Activated naive CD8-positive, alpha-beta T cell (primary cell): ENCODE measurements at regions not wholly inside any gene's neighbourhood (a gene's known extent, or its start where the extent isn't known, plus 50 kb on each side); places are given as distances from the start of the nearest gene placed in this dataset.
A peak's percentile ranks its signal among the peaks of the same experiment; 100 is the strongest.

Experiments used
- H3K27ac Mint-ChIP-seq: one replicate; pipeline ENCODE4 v1.8.0; 2021; ENCODE audit warnings: mixed read lengths
- H3K27me3 Mint-ChIP-seq: one replicate; pipeline ENCODE4 v1.8.0; 2021; ENCODE audit warnings: mixed read lengths
- H3K36me3 Mint-ChIP-seq: one replicate; pipeline ENCODE4 v1.8.0; 2021; ENCODE audit warnings: mixed read lengths
- H3K4me1 Mint-ChIP-seq: one replicate; pipeline ENCODE4 v1.8.0; 2021; ENCODE audit warnings: low read depth, mixed read lengths
- H3K4me3 Mint-ChIP-seq: one replicate; pipeline ENCODE4 v1.8.0; 2021; ENCODE audit warnings: mild to moderate bottlenecking, mixed read lengths
- H3K9me3 Mint-ChIP-seq: one replicate; pipeline ENCODE4 v1.8.0; 2021; ENCODE audit warnings: low read depth, mixed read lengths

DNA sequence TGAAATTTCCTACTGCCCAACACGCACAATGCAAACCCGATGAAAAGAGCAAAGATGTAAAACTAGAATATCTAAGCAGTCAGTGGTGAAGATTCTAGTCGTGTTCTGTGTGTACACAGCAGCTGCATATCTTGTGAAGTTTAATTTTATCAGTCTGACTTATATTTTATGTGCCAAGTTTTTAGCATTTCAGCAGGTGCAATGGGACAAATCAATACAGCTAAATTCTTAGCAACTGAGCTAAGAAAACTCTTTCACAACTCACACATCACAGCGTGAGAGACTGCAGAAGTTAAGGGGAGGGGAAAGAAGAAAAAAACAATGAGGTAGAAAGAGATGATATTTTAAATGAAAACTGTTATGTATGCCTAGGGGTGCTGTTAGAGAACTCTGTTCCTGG is 164.9 kb upstream of the NEBL start:
- H3K4me1 Mint-ChIP-seq, result peaks cover 3% of the 10 kb centered on the region
- H3K4me3 Mint-ChIP-seq, result no peak overlapping the region
- no peak overlapping the region for H3K27ac Mint-ChIP-seq
- peaks cover 12% of the 10 kb centered on the region for H3K9me3 Mint-ChIP-seq
- H3K27me3 Mint-ChIP-seq, result peaks cover 1% of the 10 kb centered on the region
- peaks cover 3% of the 10 kb centered on the region for H3K36me3 Mint-ChIP-seq

DNA sequence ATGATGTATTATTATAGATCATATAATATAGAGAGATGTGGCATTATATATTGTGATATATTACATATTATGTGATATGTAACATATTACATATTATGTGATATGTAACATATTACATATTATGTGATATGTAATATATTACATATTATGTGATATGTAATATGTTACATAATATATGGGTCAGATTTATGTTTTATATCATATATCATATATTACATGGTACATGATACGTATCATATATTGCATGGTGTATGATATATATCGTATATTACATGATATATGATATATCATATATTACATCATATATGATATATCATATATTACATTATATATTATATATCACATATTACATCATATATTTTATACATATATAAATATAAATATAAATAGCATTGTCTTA is 164.1 kb upstream of the NEBL start:
- H3K27ac Mint-ChIP-seq, result no peak overlapping the region
- H3K36me3 Mint-ChIP-seq, result peaks cover 3% of the 10 kb centered on the region
- no peak overlapping the region for H3K4me3 Mint-ChIP-seq
- H3K9me3 Mint-ChIP-seq, result peaks cover 12% of the 10 kb centered on the region
- H3K27me3 Mint-ChIP-seq, result peaks cover 1% of the 10 kb centered on the region
- H3K4me1 Mint-ChIP-seq, result peaks cover 8% of the 10 kb centered on the region

DNA sequence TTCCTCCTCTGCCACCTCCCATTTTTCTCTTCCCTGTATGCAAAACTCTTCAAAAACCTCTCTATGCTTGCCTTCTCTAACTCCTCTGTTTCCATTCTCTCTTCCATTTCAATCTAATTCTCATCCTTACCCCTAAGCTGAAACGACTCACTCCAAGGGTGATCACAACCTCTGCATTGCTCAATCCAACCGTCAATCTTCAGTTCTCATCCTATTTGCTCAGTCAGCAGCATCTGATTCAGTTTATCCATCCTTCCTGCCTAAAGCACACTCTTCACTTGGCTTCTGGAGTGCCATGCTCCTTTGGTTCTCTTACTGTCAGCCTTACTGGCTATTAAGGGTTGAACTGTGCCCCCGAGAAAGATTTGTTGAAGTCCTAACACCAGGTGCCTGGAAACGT is 163.5 kb upstream of the NEBL start:
- H3K27me3 Mint-ChIP-seq, result no peaks in the 10 kb centered on the region
- no peak overlapping the region for H3K27ac Mint-ChIP-seq
- H3K9me3 Mint-ChIP-seq, result peaks cover 12% of the 10 kb centered on the region
- peaks cover 13% of the 10 kb centered on the region for H3K4me1 Mint-ChIP-seq
- H3K4me3 Mint-ChIP-seq, result no peak overlapping the region
- peaks cover 3% of the 10 kb centered on the region for H3K36me3 Mint-ChIP-seq

DNA sequence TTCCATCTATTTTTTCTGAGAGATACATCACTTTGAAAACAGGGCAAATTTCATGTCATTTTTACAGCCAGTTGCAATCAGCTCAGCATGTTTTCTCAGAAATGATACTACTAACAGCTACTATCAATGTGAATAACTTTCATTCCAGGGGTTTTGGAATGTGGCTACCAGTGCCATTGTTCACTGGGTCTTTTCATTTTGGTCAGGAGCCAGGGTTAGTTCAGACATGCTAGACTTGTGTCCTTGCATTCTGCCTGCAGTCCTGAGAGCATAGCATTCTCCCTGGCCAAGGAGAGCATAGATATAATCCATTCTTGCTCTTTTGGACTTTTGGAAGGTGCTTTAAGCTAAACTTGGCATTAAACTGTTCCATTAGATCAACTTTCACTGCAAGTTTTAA is 160.9 kb upstream of the NEBL start:
- Mint-ChIP-seq H3K4me3 (no peak overlapping the region), H3K4me1 (peaks cover 20% of the 10 kb centered on the region), H3K27me3 (no peaks in the 10 kb centered on the region), H3K27ac (no peak overlapping the region), H3K36me3 (peaks cover 3% of the 10 kb centered on the region), H3K9me3 (peaks cover 12% of the 10 kb centered on the region)

DNA sequence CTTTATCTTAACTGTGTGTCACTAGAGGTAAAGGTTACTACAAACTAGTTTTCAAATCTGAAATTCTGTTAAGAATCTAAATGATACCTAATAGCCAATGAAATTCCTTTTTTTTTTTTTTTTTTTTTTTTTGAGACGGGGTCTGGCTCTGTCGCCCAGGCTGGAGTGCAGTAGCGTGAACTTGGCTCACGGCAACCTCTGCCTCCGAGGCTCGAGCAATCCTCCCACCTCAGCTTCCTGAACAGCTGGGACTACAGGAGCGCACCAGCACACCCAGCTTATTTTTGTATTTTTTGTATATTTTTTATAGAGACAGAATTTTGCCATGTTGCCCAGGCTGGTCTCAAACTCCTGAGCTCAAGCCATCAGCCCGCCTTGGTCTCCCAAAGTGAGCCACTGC is 160.3 kb upstream of the NEBL start:
- Mint-ChIP-seq H3K4me3 (no peak overlapping the region), H3K27me3 (no peaks in the 10 kb centered on the region), H3K27ac (no peak overlapping the region), H3K4me1 (peaks cover 20% of the 10 kb centered on the region), H3K36me3 (peaks cover 3% of the 10 kb centered on the region), H3K9me3 (peaks cover 12% of the 10 kb centered on the region)

DNA sequence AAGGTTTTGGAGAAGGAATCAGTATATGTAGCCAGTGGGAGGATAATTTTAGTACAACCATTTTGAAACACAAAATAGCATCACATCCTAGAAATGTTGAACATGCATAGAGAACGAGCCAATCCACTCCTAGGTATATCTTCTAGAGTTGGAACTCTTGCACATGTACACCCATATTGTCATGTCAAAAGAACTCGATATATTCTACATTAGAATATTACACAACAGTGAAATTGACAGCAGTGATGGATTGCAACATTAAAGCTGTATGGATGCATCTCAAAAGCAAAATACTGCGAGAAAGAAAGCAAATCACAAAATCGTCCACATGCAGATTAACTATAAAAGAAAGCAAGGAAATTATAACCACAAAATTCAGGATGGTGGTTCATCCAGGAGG is 159.3 kb upstream of the NEBL start:
- H3K4me3 Mint-ChIP-seq, result no peak overlapping the region
- peaks cover 3% of the 10 kb centered on the region for H3K36me3 Mint-ChIP-seq
- peaks cover 15% of the 10 kb centered on the region for H3K9me3 Mint-ChIP-seq
- H3K4me1 Mint-ChIP-seq, result peaks cover 20% of the 10 kb centered on the region
- no peaks in the 10 kb centered on the region for H3K27me3 Mint-ChIP-seq
- no peak overlapping the region for H3K27ac Mint-ChIP-seq

DNA sequence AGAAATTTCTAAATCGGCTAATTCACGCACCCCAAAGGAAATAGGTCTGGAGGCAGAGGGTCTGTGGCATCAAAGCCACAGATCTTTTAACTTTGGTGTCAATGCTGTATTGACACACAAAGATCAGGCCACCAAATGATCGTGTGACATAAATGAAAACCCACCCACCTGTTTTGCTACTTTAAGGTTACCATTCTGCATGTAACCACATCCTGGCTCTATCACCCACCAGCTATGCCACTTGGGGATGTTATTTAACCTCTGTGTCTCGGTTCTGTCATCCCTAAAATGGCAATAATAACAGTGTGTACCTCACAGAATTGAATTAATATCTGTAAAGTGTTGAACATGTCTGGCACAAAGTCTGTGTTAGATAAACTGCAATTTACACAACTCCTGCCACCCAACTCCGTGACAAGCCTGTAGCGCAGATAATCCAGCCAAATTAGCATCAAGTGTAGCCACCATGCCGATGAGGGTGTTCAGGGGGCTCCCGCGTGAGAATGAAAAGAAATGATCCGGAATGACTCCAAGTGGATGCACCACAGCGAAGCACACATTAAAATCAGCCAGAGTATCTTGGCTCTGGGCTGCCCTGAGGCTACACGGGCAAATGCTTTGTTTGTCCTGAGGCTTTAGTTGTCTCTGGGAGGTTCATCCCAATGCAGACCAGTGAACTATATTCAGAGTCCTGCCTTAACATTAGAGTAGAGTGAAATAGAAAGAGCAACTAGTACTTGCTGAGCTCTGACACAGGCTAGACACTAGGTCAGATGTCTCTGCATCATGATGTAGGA is 158.4 kb upstream of the NEBL start:
- H3K9me3 Mint-ChIP-seq, result peaks cover 16% of the 10 kb centered on the region
- peak overlapping the region; percentile 6 for H3K4me3 Mint-ChIP-seq
- H3K27ac Mint-ChIP-seq, result peak overlapping the region; percentile 37
- H3K36me3 Mint-ChIP-seq, result peaks cover 3% of the 10 kb centered on the region
- no peaks in the 10 kb centered on the region for H3K27me3 Mint-ChIP-seq
- H3K4me1 Mint-ChIP-seq, result peaks cover 20% of the 10 kb centered on the region

DNA sequence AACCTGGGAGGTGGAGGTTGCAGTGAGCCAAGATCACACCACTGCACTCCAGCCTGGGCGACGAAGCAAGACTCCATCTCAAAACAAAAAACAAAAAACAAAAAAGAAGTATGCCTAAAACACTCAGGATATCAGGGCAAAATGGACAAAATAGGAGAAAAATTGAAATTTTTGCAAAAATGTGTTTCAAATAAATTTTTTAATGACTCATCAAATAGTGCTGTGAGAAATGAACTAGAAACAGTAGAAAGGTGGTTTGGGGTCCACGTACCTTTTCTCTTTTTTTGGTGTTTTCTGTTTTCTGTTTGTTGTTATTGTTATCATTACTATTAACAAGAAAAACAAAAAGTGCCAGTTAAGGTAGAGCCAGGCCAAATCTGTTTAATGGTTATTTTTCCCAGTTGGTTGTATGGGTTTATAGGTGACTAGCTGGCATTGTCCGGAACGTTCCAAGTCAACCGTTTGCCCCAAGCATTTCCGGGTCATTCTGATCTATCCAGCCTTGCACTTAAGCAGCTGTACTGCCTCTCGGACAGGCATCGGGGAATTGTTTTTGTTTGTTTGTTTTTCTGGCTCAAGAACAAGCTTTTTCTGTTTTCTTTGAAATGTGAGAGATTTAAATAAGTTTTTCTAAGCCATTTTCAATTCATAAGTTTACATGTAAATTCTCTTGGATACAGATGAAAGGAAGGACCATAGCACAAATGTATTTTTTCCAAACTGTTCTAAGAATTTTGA is 157.0 kb upstream of the NEBL start:
- H3K4me1 Mint-ChIP-seq, result peaks cover 30% of the 10 kb centered on the region
- H3K36me3 Mint-ChIP-seq, result peaks cover under 1% of the 10 kb centered on the region
- H3K27ac Mint-ChIP-seq, result no peak overlapping the region
- H3K9me3 Mint-ChIP-seq, result peaks cover 13% of the 10 kb centered on the region
- no peaks in the 10 kb centered on the region for H3K27me3 Mint-ChIP-seq
- H3K4me3 Mint-ChIP-seq, result no peak overlapping the region

DNA sequence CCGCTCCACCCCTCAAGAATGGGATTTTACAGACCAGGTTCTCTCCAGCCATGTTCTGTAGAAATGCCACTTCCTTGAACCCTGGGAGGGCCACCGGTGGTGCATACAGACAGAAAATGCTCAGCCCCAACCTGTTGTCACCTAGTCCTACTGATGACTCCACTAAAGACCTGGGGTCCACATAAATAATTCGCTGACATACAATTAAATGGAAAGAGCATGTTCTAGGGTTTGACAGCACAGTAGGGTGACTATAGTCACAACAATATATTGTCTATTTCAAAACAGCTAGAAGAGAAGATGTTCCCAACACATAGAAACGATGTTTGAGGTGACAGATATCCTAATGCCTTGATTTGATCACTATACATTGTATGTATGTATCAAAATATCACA is 155.6 kb upstream of the NEBL start:
- no peaks in the 10 kb centered on the region for H3K27me3 Mint-ChIP-seq

DNA sequence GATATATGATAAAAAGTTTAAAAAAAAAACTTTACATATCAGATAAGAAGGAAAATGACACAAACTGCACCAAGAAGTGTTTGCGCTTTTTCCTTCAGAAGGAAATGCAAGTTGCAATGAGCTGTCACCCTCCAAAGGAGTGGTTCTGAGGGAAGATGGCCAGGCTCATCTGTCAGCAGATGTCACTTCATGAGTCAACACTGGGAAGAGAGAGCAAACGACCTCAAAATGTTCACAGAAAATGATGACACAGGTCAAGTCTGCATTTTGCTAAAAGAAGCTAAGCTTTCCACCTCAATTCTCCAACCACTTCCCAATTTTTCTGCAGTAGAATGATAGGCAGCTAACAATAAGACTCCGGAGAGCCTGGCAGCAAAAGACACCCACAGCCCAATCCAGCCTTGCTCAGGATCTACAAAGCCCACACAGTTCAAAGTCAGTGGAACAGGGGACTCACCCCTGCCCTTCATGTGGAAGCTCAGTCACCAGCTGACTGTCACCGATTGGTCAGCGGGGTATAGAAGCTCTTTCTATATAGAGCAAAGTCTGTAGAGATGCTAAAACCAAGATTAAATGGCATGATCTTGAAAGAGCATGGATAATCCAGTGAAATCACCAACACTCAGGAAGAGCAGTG is 155.1 kb upstream of the NEBL start:
- Mint-ChIP-seq H3K9me3 (peaks cover 7% of the 10 kb centered on the region), H3K4me1 (peaks cover 32% of the 10 kb centered on the region), H3K27ac (no peak overlapping the region), H3K4me3 (no peak overlapping the region), H3K36me3 (no peaks in the 10 kb centered on the region), H3K27me3 (no peaks in the 10 kb centered on the region)

More for the DNA sequence above, 155.6 kb upstream of the NEBL start:
- H3K9me3 Mint-ChIP-seq, result peaks cover 7% of the 10 kb centered on the region
- H3K4me1 Mint-ChIP-seq, result peaks cover 32% of the 10 kb centered on the region
- no peak overlapping the region for H3K4me3 Mint-ChIP-seq
- no peaks in the 10 kb centered on the region for H3K36me3 Mint-ChIP-seq
- H3K27ac Mint-ChIP-seq, result no peak overlapping the region

DNA sequence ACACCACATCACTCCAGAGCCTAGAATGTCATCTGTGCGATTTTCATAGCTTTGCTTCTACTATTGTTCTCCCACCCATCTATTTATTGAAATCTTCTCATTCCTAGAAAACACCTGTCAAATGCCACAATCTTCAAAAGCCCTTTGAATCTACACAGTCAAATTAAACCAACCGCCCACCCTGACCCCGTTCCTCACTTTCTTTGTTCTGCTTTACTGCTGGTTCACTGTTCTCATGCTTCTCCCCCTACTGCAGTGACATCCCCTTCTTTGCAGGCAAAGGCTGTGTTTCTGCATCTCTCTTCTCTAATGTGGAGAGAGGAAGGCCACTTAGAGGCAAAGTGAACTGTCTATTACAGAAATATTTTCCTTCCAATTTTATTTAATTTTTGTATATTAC is 152.4 kb upstream of the NEBL start:
- H3K27ac Mint-ChIP-seq, result no peak overlapping the region
- peaks cover 13% of the 10 kb centered on the region for H3K4me1 Mint-ChIP-seq
- no peak overlapping the region for H3K4me3 Mint-ChIP-seq

DNA sequence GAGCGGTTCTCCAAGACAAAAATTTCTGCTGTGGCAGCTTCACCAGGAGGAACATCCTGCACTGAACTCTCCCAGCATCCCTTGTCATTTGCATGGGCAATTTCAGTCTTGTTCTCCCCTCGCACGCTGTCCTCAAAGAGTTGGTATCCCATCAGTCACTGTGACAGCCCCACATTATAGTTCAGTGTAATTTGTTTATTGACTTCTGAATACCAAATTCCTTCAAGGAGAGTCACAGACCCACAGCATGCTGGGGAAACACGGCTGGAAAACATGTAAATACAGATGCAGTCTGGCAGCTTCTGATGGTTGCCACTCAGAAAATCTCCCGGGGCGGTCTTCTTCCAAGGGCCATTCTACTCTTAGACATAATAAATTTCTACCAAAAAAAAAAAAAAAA is 151.0 kb upstream of the NEBL start:
- Mint-ChIP-seq H3K9me3 (peaks cover 7% of the 10 kb centered on the region), H3K27ac (no peak overlapping the region), H3K36me3 (no peaks in the 10 kb centered on the region), H3K4me3 (no peak overlapping the region), H3K4me1 (peaks cover 13% of the 10 kb centered on the region), H3K27me3 (no peaks in the 10 kb centered on the region)

More for the DNA sequence above, 152.4 kb upstream of the NEBL start:
- H3K9me3 Mint-ChIP-seq, result peaks cover 7% of the 10 kb centered on the region
- H3K36me3 Mint-ChIP-seq, result no peaks in the 10 kb centered on the region
- H3K27me3 Mint-ChIP-seq, result no peaks in the 10 kb centered on the region

DNA sequence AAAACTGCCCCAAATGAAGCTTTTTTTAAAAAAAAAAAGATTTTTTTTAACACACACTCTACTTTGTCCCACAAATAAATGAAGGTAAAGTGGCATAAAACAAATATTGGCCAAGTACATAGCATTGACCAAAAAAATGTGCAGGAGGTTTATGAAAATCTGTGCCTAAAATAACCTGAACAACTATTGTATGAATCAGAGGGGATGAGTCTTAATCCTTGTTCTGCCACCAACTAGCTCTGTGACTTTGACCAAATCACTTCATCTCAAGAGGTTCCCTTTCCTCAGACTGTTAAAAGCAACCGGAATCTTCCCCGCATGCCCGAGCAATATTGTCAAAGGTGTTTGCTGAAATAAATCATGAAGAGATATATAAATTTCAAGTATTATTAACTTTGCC is 150.4 kb upstream of the NEBL start:
- Mint-ChIP-seq H3K4me3 (no peak overlapping the region), H3K9me3 (peaks cover 7% of the 10 kb centered on the region), H3K36me3 (no peaks in the 10 kb centered on the region), H3K27ac (no peak overlapping the region), H3K4me1 (peaks cover 13% of the 10 kb centered on the region), H3K27me3 (no peaks in the 10 kb centered on the region)

DNA sequence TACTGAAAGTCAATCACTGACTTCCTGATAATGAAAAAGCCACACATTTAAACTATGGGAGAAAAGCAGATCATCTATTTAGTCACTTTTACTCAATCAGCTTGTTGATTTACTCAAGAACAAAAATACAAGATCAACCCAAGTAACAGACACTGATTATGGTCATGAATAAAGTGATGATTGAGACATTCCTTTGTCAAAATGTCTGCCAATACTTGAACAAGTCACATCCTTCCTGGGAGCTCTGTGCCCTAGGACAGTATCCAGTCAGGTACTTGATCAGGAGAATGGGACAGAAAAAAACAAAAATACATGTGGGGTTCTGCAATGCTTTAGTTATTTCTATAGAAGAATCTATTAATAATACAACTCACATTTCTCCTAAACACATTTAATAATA is 150.0 kb upstream of the NEBL start:
- Mint-ChIP-seq H3K9me3 (peaks cover 7% of the 10 kb centered on the region), H3K4me3 (no peak overlapping the region), H3K4me1 (peaks cover 13% of the 10 kb centered on the region), H3K36me3 (no peaks in the 10 kb centered on the region), H3K27ac (no peak overlapping the region), H3K27me3 (no peaks in the 10 kb centered on the region)

DNA sequence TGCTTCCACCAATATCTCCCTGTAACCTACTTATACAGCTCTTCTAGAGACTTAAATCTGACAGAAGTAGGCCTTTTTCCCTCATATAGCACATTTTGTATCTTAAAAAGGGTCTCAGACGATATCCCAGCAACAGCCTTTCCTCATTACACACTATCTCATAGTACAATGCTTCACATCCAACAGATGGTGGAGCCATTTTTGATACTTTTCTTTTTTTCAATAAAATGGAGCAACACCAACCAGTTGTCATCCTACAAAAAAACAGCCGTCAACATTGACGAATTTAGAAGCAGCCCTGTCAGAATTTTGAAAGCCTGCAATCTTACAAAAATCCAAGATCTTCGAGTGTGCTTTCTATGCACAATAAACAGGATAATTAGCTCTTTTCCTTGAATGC is 145.9 kb upstream of the NEBL start:
- H3K27me3 Mint-ChIP-seq, result no peaks in the 10 kb centered on the region
- H3K27ac Mint-ChIP-seq, result no peak overlapping the region
- H3K4me1 Mint-ChIP-seq, result no peaks in the 10 kb centered on the region
- no peak overlapping the region for H3K4me3 Mint-ChIP-seq
- H3K36me3 Mint-ChIP-seq, result no peaks in the 10 kb centered on the region
- H3K9me3 Mint-ChIP-seq, result no peaks in the 10 kb centered on the region
